GM10266 (cell line): ENCODE measurements at regions not wholly inside any gene's neighbourhood (a gene's known extent, or its start where the extent isn't known, plus 50 kb on each side); places are given as distances from the start of the nearest gene placed in this dataset.

Source experiments
- DNase-seq: peaks from one replicate; pipeline ENCODE4 v3.0.0; 2012; ENCODE audit errors: extremely low spot score
- CTCF ChIP-seq: IDR thresholded peaks from 2 replicates; pipeline ENCODE4 v1.5.1; 2012; ENCODE audit warnings: mild to moderate bottlenecking, low read depth; ENCODE audit not compliant: control insufficient read depth, insufficient read depth; ENCODE audit errors: missing control alignments

GRCh38 chr22:49540913-49541692 is 286.6 kb downstream of the BRD1 start:
- no peak for TF ChIP-seq CTCF
- DNase-seq, result no peak

GRCh38 chr22:49540084-49540912 is 287.4 kb downstream of the BRD1 start:
- no peak for TF ChIP-seq CTCF
- no peak for DNase-seq

GRCh38 chr22:49538006-49538405 is 289.7 kb downstream of the BRD1 start:
- no peak for TF ChIP-seq CTCF
- no peak for DNase-seq

GRCh38 chr22:49536571-49537131 is 291.0 kb downstream of the BRD1 start:
- DNase-seq, result no peak
- TF ChIP-seq CTCF, result no peak

GRCh38 chr22:49535527-49536125 is 292.0 kb downstream of the BRD1 start:
- no peak for TF ChIP-seq CTCF
- no peak for DNase-seq

GRCh38 chr22:49535126-49535525 is 292.5 kb downstream of the BRD1 start:
- TF ChIP-seq CTCF, result no peak
- no peak for DNase-seq
